Sigmoid colon (tissue), 4 donors: ENCODE measurements at regions not wholly inside any gene's neighbourhood (a gene's known extent, or its start where the extent isn't known, plus 50 kb on each side); places are given as distances from the start of the nearest gene placed in this dataset.

Source experiments
- EP300 ChIP-seq, 4 donors: sonication (generic); formaldehyde crosslinking; IDR thresholded peaks; one replicate each; pipeline ENCODE4 v1.6.1; 2017; ENCODE audit warnings: antibody characterized with exemption in 4 of 4
- POLR2A ChIP-seq, 2 donors: fragments of 450-650 bp; IDR thresholded peaks; one replicate each; pipeline ENCODE4 v1.6.1; 2016; ENCODE audit warnings: antibody characterized with exemption in 2 of 2, mild to moderate bottlenecking in 2 of 2, moderate library complexity in 2 of 2
- POLR2AphosphoS5 ChIP-seq, 4 donors: sonication (generic); formaldehyde crosslinking; IDR thresholded peaks; one replicate each; pipeline ENCODE4 v1.6.1; 2017; ENCODE audit warnings: antibody characterized with exemption in 4 of 4
- TF ChIP-seq, protein P1 (sequence below), 4 experiments: fragments of 450-650 bp in 3 of 4; fragments of 200-600 bp in 1 of 4; IDR thresholded peaks; one replicate each; pipeline ENCODE4 v1.5.1; 2016 to 2019; ENCODE audit warnings: antibody characterized with exemption in 4 of 4, mild to moderate bottlenecking in 3 of 4, moderate library complexity in 2 of 4

DNA sequence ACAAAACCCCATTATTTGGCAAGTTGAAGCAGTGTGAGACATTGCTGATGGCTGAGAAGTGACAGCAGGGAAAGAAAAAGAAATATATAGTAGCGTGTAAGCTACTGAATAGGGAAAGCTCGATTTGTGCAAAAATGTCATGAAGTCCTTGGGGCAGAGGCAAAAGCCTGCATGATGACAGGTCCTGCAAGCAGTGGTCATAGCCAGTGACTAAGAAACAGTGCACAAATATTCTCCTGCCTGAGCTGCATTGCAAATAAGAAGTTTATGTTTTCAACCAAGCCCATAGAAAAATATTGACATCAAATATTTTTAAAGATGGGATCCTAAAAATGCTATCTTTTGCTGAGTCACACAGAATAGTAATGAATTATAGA lies 270.0 kb downstream of the SLITRK6 start:
- TF ChIP-seq, protein P1, sequence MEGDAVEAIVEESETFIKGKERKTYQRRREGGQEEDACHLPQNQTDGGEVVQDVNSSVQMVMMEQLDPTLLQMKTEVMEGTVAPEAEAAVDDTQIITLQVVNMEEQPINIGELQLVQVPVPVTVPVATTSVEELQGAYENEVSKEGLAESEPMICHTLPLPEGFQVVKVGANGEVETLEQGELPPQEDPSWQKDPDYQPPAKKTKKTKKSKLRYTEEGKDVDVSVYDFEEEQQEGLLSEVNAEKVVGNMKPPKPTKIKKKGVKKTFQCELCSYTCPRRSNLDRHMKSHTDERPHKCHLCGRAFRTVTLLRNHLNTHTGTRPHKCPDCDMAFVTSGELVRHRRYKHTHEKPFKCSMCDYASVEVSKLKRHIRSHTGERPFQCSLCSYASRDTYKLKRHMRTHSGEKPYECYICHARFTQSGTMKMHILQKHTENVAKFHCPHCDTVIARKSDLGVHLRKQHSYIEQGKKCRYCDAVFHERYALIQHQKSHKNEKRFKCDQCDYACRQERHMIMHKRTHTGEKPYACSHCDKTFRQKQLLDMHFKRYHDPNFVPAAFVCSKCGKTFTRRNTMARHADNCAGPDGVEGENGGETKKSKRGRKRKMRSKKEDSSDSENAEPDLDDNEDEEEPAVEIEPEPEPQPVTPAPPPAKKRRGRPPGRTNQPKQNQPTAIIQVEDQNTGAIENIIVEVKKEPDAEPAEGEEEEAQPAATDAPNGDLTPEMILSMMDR (IDR thresholded peaks at IDR 0.05), result no peak
- no peak for TF ChIP-seq POLR2A (IDR thresholded peaks at IDR 0.05)
- no peak for TF ChIP-seq POLR2AphosphoS5 (IDR thresholded peaks at IDR 0.05)
- no peak for TF ChIP-seq EP300 (IDR thresholded peaks at IDR 0.05)
